NB4 (cell line): ENCODE measurements at regions not wholly inside any gene's neighbourhood (a gene's known extent, or its start where the extent isn't known, plus 50 kb on each side); places are given as distances from the start of the nearest gene placed in this dataset.

Experiments
- CTCF ChIP-seq: IDR thresholded peaks from one replicate; pipeline ENCODE4 v1.5.1; 2012; ENCODE audit warnings: low read depth, low read length
- MYC ChIP-seq: IDR thresholded peaks from 2 replicates; pipeline ENCODE4 v1.6.1; 2011; ENCODE audit warnings: low read depth, low read length
- POLR2A ChIP-seq: IDR thresholded peaks from 2 replicates; pipeline ENCODE4 v1.6.1; 2011; ENCODE audit warnings: mild to moderate bottlenecking; ENCODE audit not compliant: insufficient read length; ENCODE audit errors: extremely low read depth
- TF ChIP-seq, protein P1 (sequence below): IDR thresholded peaks from 2 replicates; pipeline ENCODE4 v1.6.1; 2011; ENCODE audit warnings: low read depth, low read length

DNA sequence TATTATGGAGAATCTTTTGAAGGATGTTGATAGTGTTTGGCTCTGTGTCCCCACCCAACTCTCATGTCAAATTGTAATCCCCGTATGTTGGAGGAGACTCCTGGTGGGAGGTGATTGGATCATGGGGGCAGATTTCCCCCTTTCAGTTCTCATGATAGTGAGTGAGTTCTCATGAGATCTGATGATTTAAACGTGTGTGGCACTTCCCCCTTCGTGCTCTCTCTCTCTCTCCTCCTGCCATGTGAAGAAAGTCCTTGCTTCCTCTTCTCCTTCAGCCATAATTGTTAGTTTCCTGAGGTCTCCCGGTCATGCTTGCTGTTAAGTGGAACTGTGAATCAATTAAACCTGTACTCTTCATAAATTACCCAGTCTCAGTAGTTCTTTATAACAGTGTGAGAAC lies 166.1 kb upstream of the NUDT6 start:
- TF ChIP-seq CTCF (no peak), POLR2A (no peak), MYC (no peak)
- TF ChIP-seq, protein P1, sequence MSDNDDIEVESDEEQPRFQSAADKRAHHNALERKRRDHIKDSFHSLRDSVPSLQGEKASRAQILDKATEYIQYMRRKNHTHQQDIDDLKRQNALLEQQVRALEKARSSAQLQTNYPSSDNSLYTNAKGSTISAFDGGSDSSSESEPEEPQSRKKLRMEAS: no peak
